SK-MEL-5 (cell line): ENCODE measurements at regions not wholly inside any gene's neighbourhood (a gene's known extent, or its start where the extent isn't known, plus 50 kb on each side); places are given as distances from the start of the nearest gene placed in this dataset.
"Not testable (repeated sequence)": the region's sequence is repeated elsewhere in the genome, so short reads cannot be mapped to it uniquely, and the experiment has no call there.

ENCODE experiments used
- DNase-seq: peaks from one replicate; pipeline ENCODE4 v3.0.0-alpha.2; 2016; ENCODE audit warnings: low read depth, low spot score
- in situ Hi-C: cut with HindIII; loops from 2 replicates; pipeline ENCODE4 v1.10.0; 2016; ENCODE audit warnings: low sequenced_read_pairs, high pct_unique_total_duplicates, low pct_unique_long_range_greater_than_20kb

DNA sequence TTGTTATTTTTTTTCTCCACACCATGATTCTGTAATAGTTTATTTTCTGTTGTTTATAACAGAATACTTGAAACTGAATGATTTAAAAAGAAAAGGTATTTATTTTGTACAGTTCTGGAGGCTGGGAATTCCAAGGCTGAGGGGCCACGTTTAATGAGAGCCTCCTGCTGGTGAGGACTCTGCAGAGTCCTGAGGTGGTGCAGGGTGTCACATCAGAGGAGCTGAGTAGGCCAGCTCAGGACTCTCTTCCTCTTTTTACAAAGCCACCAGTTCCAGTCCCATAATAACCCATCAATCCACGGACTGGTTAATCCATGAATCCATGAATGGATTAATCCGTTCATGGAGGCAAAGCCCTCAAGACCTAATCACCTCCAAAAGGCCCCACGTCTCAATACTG is 71.6 kb downstream of the TFAP2A start:
- DNase-seq, result peak; percentile 39
- in situ Hi-C loops, result no loop called here

DNA sequence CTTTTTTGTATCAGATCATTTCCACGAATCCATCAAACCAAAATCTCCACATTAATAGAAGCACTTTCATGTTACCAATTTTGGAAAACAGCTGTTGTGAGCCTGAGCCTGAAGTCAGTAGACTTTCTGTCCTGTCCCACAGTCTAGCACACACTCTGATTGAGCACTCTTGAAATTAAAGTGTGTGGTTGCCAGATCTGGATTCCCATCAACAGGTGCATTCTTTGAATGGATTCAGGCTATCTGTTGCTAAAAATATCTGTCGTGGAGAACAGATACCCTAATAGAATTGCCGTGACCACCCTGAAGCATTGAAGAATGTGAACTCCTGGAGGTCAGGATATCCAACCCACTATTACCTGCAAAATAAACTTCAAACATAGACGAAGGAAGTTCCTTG is 73.3 kb downstream of the TFAP2A start:
- no peak for DNase-seq
- in situ Hi-C loops, result no loop called here

GRCh38 chr6:10338151-10338550 is 76.7 kb downstream of the TFAP2A start:
- in situ Hi-C loops, result no loop called here
- DNase-seq, result no peak

GRCh38 chr6:10337376-10337775 is 77.5 kb downstream of the TFAP2A start:
- DNase-seq, in situ Hi-C loops: not testable (repeated sequence)

DNA sequence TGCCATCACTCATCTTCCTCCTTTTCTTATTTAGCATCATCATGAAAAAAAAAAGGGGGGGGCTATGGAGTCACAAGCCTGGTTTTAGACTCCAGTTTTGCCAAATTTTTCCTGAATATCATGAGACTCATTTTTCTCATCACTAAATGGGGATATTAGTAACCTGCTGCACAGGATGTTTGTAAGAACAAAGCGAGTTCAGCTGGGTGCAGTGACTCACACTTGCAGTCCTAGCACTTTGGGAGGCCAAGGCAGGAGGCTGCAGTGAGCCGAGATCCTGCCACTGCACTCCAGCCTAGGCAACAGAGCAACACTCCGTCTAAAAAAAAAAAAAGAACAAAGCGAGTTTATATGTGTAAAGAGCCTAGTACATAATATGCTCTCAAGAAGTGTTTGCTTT is 82.8 kb downstream of the TFAP2A start:
- DNase-seq, result no peak
- in situ Hi-C loops, result no loop called here

GRCh38 chr6:10331334-10331968 is 83.4 kb downstream of the TFAP2A start:
- in situ Hi-C loops, result no loop called here
- DNase-seq, result no peak

GRCh38 chr6:10330515-10330914 is 84.4 kb downstream of the TFAP2A start:
- in situ Hi-C loops, result no loop called here

GRCh38 chr6:10323018-10323417 is 91.9 kb downstream of the TFAP2A start:
- no peak for DNase-seq

More at GRCh38 chr6:10330515-10330914, 84.4 kb downstream of the TFAP2A start:
- DNase-seq, result no peak

GRCh38 chr6:10320291-10320690 is 94.6 kb downstream of the TFAP2A start:
- in situ Hi-C loops, result no loop called here

More at GRCh38 chr6:10323018-10323417, 91.9 kb downstream of the TFAP2A start:
- in situ Hi-C loops, result no loop called here

DNA sequence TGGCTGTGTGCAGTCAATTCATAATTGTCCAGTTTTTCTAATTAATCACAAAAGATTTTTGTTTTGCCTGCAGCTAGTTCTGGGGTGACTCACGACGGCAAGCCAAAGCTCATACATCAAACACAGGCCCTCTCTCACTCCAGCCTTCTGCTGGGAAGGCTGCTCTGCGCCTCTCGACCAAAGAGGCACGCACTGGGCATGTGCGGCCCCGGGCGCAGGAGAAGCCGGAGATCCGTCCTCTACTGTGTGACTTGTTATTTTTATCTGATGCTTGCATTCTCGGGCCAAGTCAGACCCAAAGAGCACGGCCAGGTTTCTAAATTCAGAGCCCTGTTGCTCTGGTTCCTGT is 98.5 kb downstream of the TFAP2A start:
- in situ Hi-C loops, result no loop called here
- peak; percentile 98 for DNase-seq

More at GRCh38 chr6:10320291-10320690, 94.6 kb downstream of the TFAP2A start:
- no peak for DNase-seq

DNA sequence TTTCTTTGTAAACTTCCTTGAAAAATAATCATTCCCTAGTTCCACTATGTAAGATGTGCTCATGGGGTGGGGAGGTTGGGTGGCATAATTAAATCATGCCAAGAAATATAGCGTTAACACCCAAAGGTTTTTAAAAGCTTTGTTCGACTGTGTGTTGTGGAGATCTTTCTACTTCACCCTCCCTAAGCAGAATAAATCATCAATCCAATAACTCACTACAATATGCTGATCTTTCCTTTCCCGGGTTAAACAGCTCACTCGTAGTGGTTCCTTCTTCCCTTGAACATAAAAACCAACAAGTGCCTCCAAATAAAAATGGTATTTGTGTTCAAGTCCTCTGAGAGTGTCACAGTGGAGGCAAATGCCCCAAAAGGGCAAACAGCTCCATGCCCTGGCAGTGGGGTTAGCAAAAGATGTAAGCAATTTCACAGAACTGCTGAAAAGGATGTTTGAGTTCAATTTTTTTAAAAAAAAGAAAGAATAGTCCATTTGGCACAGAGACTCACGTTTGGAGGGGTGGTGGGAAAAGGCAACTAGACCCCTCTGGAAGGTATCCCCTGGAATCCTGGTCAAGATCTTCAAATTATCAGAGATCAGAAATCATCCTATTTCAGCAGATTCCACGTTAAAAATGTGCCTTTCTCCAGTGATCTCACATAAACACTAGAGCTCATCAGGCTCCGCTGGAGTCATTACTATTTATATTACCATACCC is 99.1 kb downstream of the TFAP2A start:
- DNase-seq, result peak; percentile 45
- in situ Hi-C loops, result no loop called here

GRCh38 chr6:10315034-10315433 is 99.8 kb downstream of the TFAP2A start:
- peak; percentile 42 for DNase-seq
- in situ Hi-C loops, result no loop called here

DNA sequence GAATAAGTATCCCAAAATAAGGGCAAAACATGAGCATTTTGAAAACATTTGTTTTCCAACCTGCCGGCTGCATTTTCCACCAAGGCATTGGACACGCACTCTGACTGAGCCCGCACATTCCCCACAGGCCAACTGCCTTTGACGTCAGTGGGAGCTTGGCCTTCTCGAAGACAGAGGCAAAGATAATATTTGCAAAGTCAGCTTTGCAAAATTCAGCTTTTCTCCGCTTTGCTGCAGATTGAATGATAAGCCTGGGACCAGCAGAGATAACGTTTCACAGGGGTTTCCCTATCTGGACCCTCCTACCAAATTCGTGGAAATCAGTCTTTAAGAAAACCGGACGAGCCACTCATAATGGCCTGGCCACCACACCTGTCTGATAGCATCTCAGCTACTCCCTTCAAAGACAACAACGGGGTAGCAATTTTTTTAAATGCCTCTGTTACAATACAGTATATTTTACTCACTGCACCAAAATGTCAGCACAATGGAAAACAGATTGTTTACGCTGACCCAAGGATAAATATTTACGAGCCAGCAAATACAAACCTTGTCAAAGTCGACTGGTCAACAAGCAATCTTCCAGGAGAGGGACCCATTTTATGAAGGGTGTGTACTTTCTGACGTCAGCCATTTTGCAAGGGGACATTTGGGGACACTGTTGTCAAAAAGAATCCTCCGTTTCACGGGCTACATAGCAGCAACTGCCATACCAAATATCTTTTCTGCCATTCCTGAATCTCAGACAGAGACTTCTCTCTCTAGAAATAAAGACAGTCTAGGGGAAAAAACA is 100.5 kb downstream of the TFAP2A start:
- in situ Hi-C loops, result no loop called here
- no peak for DNase-seq

DNA sequence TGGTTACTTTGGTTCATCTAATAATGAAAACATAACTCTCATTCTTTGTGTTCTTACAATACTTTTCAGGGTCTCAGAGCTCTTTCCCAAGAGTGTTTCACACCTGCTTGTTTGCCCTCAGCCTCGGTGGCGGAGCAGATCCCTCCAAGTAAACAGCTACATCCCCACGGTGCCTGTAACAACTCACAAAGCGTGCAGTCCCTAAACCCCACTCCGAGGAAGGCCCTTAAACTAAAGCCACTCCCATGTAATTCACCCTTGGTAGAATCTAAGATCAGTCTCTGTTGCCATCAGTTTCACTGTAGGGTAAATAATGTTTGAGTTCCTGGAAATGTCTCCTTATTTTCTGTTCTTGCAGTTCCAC is 101.1 kb downstream of the TFAP2A start:
- DNase-seq, result no peak
- in situ Hi-C loops, result no loop called here

DNA sequence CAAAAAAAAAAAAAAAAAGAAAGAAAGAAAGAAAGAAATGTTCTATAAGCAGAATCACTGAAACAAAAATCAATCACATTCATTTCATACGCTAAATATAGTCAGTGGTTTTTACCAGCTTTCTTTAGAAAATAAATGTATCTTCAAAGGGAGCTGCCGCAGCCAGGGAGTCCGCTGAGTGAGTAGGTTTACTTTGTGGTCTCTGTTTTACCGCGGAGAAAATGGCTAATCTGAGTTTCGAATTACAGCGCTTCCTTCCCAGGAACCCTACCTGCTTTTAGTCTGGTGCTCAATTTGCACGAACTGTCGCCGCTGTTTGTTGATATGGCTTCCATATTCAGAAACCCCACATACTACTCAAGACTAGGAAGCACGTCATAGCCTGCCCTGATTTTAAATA is 102.4 kb downstream of the TFAP2A start:
- DNase-seq, result no peak
- in situ Hi-C loops, result no loop called here

DNA sequence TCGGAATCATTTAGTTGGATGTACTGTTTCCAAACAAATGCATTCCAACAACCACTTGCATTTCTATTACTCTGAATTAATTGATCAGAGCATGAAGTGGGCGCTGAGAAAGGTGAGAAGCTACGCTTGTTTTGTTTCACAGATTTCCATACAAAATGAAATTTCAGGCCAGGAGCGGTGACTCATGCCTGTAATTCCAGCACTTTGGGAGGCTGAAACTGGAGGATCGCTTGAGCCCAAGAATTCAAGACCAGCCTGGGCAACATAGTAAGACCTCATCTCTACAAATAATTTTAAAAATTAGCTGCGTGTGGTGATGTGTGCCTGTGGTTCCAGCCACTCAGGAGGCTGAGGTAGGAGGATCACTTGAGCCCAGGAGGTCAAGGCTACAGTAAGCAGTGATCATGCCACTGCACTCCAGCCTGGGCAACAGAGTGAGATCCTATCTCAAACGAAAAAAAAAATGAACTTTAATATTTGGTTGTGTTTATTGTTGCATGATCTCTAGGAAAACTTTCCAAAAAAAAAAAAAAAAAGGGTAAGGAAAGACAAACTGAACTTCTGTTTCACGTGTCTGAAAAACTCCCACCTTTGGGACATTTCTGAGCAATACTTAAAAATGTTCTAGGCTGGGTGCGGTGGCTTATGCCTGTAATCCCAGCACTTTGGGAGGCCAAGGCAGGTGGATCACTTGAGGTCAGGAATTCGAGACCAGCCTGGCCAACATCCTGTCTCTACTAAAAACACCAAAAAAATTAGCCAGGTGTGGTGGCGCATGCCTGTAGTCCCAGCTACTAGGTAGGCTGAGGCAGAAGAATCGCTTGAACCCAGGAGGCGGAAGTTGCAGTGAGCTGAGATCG is 103.1 kb downstream of the TFAP2A start:
- DNase-seq, in situ Hi-C loops: not testable (repeated sequence)

DNA sequence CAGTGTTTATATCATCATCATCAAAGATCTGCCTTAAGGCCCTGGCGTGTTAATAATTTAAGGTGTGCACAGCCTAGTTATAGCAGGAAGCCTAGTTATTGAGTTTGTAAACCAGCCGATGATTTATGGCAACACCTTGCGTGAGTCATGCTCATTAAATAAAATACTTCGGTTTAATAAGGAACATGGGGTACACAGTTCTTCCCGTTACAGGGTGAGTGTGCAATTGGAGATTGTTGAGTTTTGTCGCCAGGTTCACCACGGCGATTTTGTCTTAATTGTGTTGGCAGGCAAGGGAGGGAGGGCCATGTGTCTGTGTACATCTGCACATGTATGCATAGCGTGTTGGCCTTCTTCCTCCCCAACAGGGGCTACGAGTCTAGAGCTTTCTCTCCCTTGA is 104.0 kb downstream of the TFAP2A start:
- in situ Hi-C loops, result no loop called here
- DNase-seq, result no peak

DNA sequence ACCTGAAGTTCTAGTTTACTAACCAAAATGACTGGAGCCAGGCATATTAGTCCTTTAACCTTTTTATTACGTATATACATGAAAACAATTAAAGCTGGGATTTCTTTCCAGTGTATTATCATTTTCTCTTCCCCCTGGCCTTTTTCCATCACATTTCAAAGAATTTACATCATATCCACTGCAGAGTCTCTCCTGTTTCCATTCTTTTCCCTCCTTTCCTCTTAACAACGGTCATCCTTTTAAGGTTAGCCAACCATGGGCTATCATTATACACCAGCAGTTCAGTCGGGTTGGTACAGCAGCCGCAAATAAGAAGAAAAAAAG is 104.6 kb downstream of the TFAP2A start:
- in situ Hi-C loops, result no loop called here
- no peak for DNase-seq
